ENCODE measurements at regions not wholly inside any gene's neighbourhood (a gene's known extent, or its start where the extent isn't known, plus 50 kb on each side); places are given as distances from the start of the nearest gene placed in this dataset.

DNA sequence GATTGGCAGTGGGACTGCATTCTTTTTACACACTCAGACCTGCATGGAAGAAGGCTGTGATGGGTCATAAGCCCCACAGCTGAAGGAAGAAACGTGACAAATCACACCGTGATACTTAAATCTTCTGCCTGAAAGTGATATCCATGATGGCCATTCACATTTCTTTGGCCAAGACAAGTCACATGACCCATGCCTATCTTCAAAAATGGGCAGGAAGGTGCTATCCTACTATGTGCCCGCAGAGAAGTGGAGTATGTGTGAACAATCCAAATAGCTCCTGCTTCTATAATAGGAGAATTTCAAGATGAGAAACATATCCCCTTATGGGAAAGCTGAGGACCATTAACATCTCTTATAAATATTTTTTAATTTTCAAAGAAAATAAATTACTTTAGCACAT, 56.6 kb upstream of the TEAD1 start:
- Mint-ChIP-seq H3K4me3 (ENCODE audit: unreplicated experiment) (no peak overlapping the region), H3K9me3 (ENCODE audit: unreplicated experiment) (peaks cover 30% of the 10 kb centered on the region), H3K36me3 (ENCODE audit: unreplicated experiment) (peaks cover 7% of the 10 kb centered on the region)

DNA sequence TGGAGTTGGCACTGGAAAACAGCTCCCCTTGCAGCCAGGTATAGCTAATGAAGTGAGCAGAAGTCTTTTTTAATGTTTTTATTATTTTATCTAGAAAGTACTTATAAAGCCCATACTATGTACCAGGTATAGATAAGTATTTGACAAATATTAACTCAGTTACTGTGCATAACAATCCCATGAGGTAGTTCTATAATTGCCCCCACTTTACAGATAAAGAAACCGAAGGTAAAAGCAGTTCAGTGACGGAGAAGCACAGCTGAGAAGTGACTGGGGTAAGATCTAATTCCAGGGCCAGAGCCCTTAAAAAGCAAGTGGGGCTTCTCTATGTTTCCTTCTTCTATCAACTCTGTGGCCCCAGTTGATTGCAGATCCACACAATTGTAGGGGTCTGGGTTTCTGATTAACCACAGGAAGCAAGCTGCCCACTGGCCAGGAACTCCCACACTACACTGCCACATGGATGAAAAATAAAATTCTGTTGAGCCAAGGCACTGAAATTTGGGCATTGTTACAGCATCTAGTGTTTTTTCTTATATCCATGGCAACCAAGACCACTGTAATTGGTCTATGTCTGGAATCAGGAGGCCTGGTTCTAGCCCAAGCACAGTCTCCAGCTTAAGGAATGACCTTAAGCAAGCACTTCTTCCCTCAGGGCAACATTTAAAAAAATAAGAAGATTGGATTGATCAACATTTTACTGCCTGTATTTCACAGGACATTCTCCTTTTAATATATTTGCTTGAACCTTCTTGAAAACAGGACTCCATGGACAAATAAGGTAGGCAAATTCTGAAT, 55.3 kb upstream of the TEAD1 start:
- no peaks in the 10 kb centered on the region for H3K27me3 Mint-ChIP-seq (ENCODE audit: unreplicated experiment)
- H3K4me1 Mint-ChIP-seq (ENCODE audit: unreplicated experiment) = peaks cover 3% of the 10 kb centered on the region
- no peak for TF ChIP-seq CTCF (IDR thresholded peaks at IDR 0.05)
- H3K27ac Mint-ChIP-seq (ENCODE audit: unreplicated experiment) = no peak overlapping the region
- DNase-seq (ENCODE audit: extremely low spot score, unreplicated experiment) = no peak
- H3K9me3 Mint-ChIP-seq (ENCODE audit: unreplicated experiment) = peaks cover 29% of the 10 kb centered on the region
- no peak overlapping the region for H3K4me3 Mint-ChIP-seq (ENCODE audit: unreplicated experiment)
- H3K36me3 Mint-ChIP-seq (ENCODE audit: unreplicated experiment) = peaks cover 3% of the 10 kb centered on the region

More for the DNA sequence above, 56.6 kb upstream of the TEAD1 start:
- no peak for DNase-seq (ENCODE audit: extremely low spot score, unreplicated experiment)
- Mint-ChIP-seq H3K4me1 (ENCODE audit: unreplicated experiment) (peaks cover 3% of the 10 kb centered on the region), H3K27me3 (ENCODE audit: unreplicated experiment) (no peaks in the 10 kb centered on the region), H3K27ac (ENCODE audit: unreplicated experiment) (no peak overlapping the region)
- TF ChIP-seq CTCF (IDR thresholded peaks at IDR 0.05) = no peak

- Mint-ChIP-seq H3K4me3 (ENCODE audit: unreplicated experiment) (no peak overlapping the region), H3K4me1 (ENCODE audit: unreplicated experiment) (peaks cover 19% of the 10 kb centered on the region), H3K27ac (ENCODE audit: unreplicated experiment) (peak overlapping the region; percentile 18), H3K9me3 (ENCODE audit: unreplicated experiment) (peaks cover 23% of the 10 kb centered on the region), H3K27me3 (ENCODE audit: unreplicated experiment) (no peaks in the 10 kb centered on the region), H3K36me3 (ENCODE audit: unreplicated experiment) (peaks cover 9% of the 10 kb centered on the region)
- DNase-seq (ENCODE audit: extremely low spot score, unreplicated experiment) = no peak
- no peak for TF ChIP-seq CTCF (IDR thresholded peaks at IDR 0.05)
Observed at GRCh38 chr11:12623869-12624268, 50.4 kb upstream of the TEAD1 start.

Data from osteocyte (in vitro differentiated cells).